T-cell (primary cell): ENCODE measurements at regions not wholly inside any gene's neighbourhood (a gene's known extent, or its start where the extent isn't known, plus 50 kb on each side); places are given as distances from the start of the nearest gene placed in this dataset.

Experiments used
- ATAC-seq, 4 experiments: fragments of 200-7000 bp in 3 of 4; fragments of 150-1000 bp in 1 of 4; cut with Tn5 transposase; replicated peaks in 1 of 4; 1 replicate in 3 of 4; 2 replicates in 1 of 4; pipeline ENCODE4 v1.10.0; 2021; ENCODE audit warnings: moderate library complexity in 3 of 4, mild to moderate bottlenecking in 2 of 4, moderate number of reproducible peaks in 1 of 4
- CTCF ChIA-PET, 2 donors: fragments of 300-600 bp; sonication (Branson Sonifier 250); formaldehyde crosslinking; loops; one replicate each; lab custom pipeline; 2022; ENCODE audit warnings: antibody characterized with exemption in 2 of 2; lab: Charles Lee
- POLR2A ChIA-PET, 2 donors: fragments of 300-600 bp; sonication (Branson Sonifier 250); formaldehyde crosslinking; loops; one replicate each; lab custom pipeline; 2022; ENCODE audit warnings: antibody characterized with exemption in 2 of 2; lab: Charles Lee
- DNase-seq, 35 experiments: peaks; one replicate each; pipeline versions ENCODE4 v3.0.0 to v3.0.0-alpha.2; 2013 to 2023
- H3K27ac ChIP-seq: one replicate; pipeline ENCODE4 v1.5.1; 2013; ENCODE audit warnings: low read length
- H3K27me3 ChIP-seq, 2 experiments: replicated peaks in 1 of 2; 1 replicate in 1 of 2; 2 replicates in 1 of 2; pipeline versions ENCODE4 v1.6.1 to v1.7.0; 2013; ENCODE audit warnings: low read length in 1 of 2, mixed read lengths in 1 of 2; ENCODE audit not compliant: control insufficient read depth in 2 of 2, insufficient read depth in 2 of 2; ENCODE audit errors: extremely low read depth in 1 of 2
- H3K36me3 ChIP-seq, 2 donors: 1 replicate in 1 of 2; 2 replicates in 1 of 2; pipeline versions ENCODE4 v1.6.1 to v1.7.0; 2013; ENCODE audit warnings: low read length in 1 of 2; ENCODE audit not compliant: control insufficient read depth in 2 of 2, insufficient read depth in 1 of 2; ENCODE audit errors: extremely low read depth in 1 of 2
- H3K4me1 ChIP-seq, 2 experiments: 1 replicate in 1 of 2; 2 replicates in 1 of 2; pipeline versions ENCODE4 v1.6.1 to v1.7.0; 2013; ENCODE audit warnings: low read length in 2 of 2, mixed read lengths in 1 of 2; ENCODE audit not compliant: insufficient read depth in 2 of 2, control insufficient read depth in 1 of 2; ENCODE audit errors: extremely low read depth in 1 of 2
- H3K4me3 ChIP-seq, 2 donors: 1 replicate in 1 of 2; 2 replicates in 1 of 2; pipeline versions ENCODE4 v1.5.1 to v1.7.0; 2013; ENCODE audit warnings: mild to moderate bottlenecking in 2 of 2, low read length in 1 of 2, moderate library complexity in 1 of 2; ENCODE audit not compliant: control insufficient read depth in 1 of 2; ENCODE audit errors: extremely low read depth in 1 of 2
- H3K9me3 ChIP-seq: 2 replicates; pipeline ENCODE4 v1.7.0; 2013
- H3K27ac Mint-ChIP-seq, 2 donors: one replicate each; pipeline ENCODE4 v1.8.0; 2020 to 2021; ENCODE audit warnings: mild to moderate bottlenecking in 2 of 2, mixed read lengths in 2 of 2
- H3K27me3 Mint-ChIP-seq, 2 donors: one replicate each; pipeline ENCODE4 v1.8.0; 2021 to 2022; ENCODE audit warnings: mixed read lengths in 2 of 2
- H3K36me3 Mint-ChIP-seq: one replicate; pipeline ENCODE4 v1.8.0; 2021; ENCODE audit warnings: mixed read lengths
- H3K4me1 Mint-ChIP-seq, 3 donors: one replicate each; pipeline ENCODE4 v1.8.0; 2020 to 2022; ENCODE audit warnings: mixed read lengths in 3 of 3, mild to moderate bottlenecking in 1 of 3
- H3K4me3 Mint-ChIP-seq, 3 donors: one replicate each; pipeline ENCODE4 v1.8.0; 2020 to 2022; ENCODE audit warnings: mild to moderate bottlenecking in 3 of 3, mixed read lengths in 3 of 3, moderate library complexity in 3 of 3
- H3K9me3 Mint-ChIP-seq, 3 donors: one replicate each; pipeline ENCODE4 v1.8.0; 2020 to 2022; ENCODE audit warnings: mixed read lengths in 3 of 3
- WGBS: methylation state at CpG from one replicate; pipeline ENCODE4 v1.1.5; 2013; ENCODE audit warnings: missing lambda C conversion rate; ENCODE audit not compliant: insufficient coverage; 5-methylcytosine and 5-hydroxymethylcytosine counted together

- no peak overlapping the region for H3K27ac Mint-ChIP-seq
Observed at GRCh38 chrX:94430091-94430490, 756.1 kb downstream of the FAM133A start.

GRCh38 chrX:94435799-94436198 is 761.8 kb downstream of the FAM133A start:
- Mint-ChIP-seq H3K27ac (no peak overlapping the region), H3K4me3 (no peak overlapping the region), H3K4me1 (no peaks in the 10 kb centered on the region), H3K9me3 (no peaks in the 10 kb centered on the region), H3K36me3 (no peaks in the 10 kb centered on the region), H3K27me3 (no peaks in the 10 kb centered on the region)
- H3K9me3 ChIP-seq, result no peaks in the 10 kb centered on the region
- no peaks in the 10 kb centered on the region for H3K4me1 ChIP-seq
- no peaks in the 10 kb centered on the region for H3K36me3 ChIP-seq
- POLR2A ChIA-PET, result no interaction called here
- H3K4me3 ChIP-seq, result no peak overlapping the region
- no peak for ATAC-seq
- no CpG with 5 or more reads among the region's 4 CpGs for WGBS
- no peak for DNase-seq
- CTCF ChIA-PET, result no interaction called here
- no peak overlapping the region for H3K27ac ChIP-seq
- H3K27me3 ChIP-seq, result no peaks in the 10 kb centered on the region

More at GRCh38 chrX:94430091-94430490, 756.1 kb downstream of the FAM133A start:
- no peak for DNase-seq
- ChIA-PET CTCF (no interaction called here), POLR2A (interaction anchor here in 1 of 2 donors (0.5 kb wide), 1 partner anchor 982 kb away, joined by 3 read pairs; no protein-coding TSS in a partner anchor)
- no CpG with 5 or more reads among the region's 1 CpG for WGBS
- H3K9me3 Mint-ChIP-seq, result no peaks in the 10 kb centered on the region
- no peaks in the 10 kb centered on the region for H3K4me1 Mint-ChIP-seq
- H3K36me3 ChIP-seq, result no peaks in the 10 kb centered on the region
- H3K27me3 ChIP-seq, result no peaks in the 10 kb centered on the region
- H3K27ac ChIP-seq, result no peak overlapping the region
- no peaks in the 10 kb centered on the region for H3K36me3 Mint-ChIP-seq
- ATAC-seq, result no peak
- no peaks in the 10 kb centered on the region for H3K4me1 ChIP-seq
- H3K9me3 ChIP-seq, result no peaks in the 10 kb centered on the region
- H3K4me3 ChIP-seq, result no peak overlapping the region
- H3K4me3 Mint-ChIP-seq, result no peak overlapping the region
- no peaks in the 10 kb centered on the region for H3K27me3 Mint-ChIP-seq

GRCh38 chrX:94454159-94454558 is 780.2 kb downstream of the FAM133A start:
- ATAC-seq (no peak), DNase-seq (no peak)
- H3K4me1 ChIP-seq, result no peaks in the 10 kb centered on the region
- no peaks in the 10 kb centered on the region for H3K27me3 ChIP-seq
- H3K4me3 ChIP-seq, result no peak overlapping the region
- no peaks in the 10 kb centered on the region for H3K9me3 ChIP-seq
- no peaks in the 10 kb centered on the region for H3K4me1 Mint-ChIP-seq
- H3K36me3 Mint-ChIP-seq, result no peaks in the 10 kb centered on the region
- CTCF ChIA-PET, result interaction anchor here in 1 of 2 donors (0.7 kb wide), 1 partner anchor 67 kb away, joined by 3 read pairs; no protein-coding TSS in a partner anchor
- peaks cover 0 to 6% of the 10 kb centered on the region in 2 donors for H3K27me3 Mint-ChIP-seq
- no peak overlapping the region for H3K27ac ChIP-seq
- no CpG with 5 or more reads among the region's 3 CpGs for WGBS
- H3K36me3 ChIP-seq, result no peaks in the 10 kb centered on the region
- H3K9me3 Mint-ChIP-seq, result no peaks in the 10 kb centered on the region
- POLR2A ChIA-PET, result no interaction called here
- no peak overlapping the region for H3K4me3 Mint-ChIP-seq
- no peak overlapping the region for H3K27ac Mint-ChIP-seq

GRCh38 chrX:94454606-94455005 is 780.6 kb downstream of the FAM133A start:
- H3K27me3 Mint-ChIP-seq, result peaks cover 0 to 6% of the 10 kb centered on the region in 2 donors
- no peaks in the 10 kb centered on the region for H3K4me1 Mint-ChIP-seq
- no peak overlapping the region for H3K4me3 ChIP-seq
- CTCF ChIA-PET, result no interaction called here
- H3K9me3 Mint-ChIP-seq, result no peaks in the 10 kb centered on the region
- H3K9me3 ChIP-seq, result no peaks in the 10 kb centered on the region
- no peak overlapping the region for H3K27ac Mint-ChIP-seq
- no peak overlapping the region for H3K27ac ChIP-seq
- no peaks in the 10 kb centered on the region for H3K36me3 ChIP-seq
- no CpG with 5 or more reads among the region's 1 CpG for WGBS
- H3K4me1 ChIP-seq, result no peaks in the 10 kb centered on the region
- no peaks in the 10 kb centered on the region for H3K27me3 ChIP-seq
- H3K36me3 Mint-ChIP-seq, result no peaks in the 10 kb centered on the region
- POLR2A ChIA-PET, result no interaction called here
- DNase-seq (no peak), ATAC-seq (no peak)
- no peak overlapping the region for H3K4me3 Mint-ChIP-seq

DNA sequence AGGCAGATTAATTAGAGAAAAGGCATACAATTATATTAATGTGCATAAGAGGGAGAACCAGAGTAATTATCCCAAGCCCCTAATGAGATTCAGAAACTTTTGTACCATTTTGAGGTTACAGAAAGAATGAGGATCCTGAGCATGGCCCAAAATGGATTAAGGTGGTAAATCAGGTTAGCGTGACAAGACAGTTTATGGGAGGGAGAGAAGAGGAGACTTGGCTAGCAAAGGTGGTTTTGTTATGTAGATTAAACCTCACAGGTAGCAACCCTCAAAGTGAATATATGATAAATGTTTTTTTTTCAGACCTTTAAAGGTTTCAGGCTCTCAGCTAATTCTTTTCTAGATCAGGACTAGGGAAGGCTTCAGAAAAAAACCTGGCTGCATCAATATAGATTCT is 781.8 kb downstream of the FAM133A start:
- H3K36me3 Mint-ChIP-seq, result no peaks in the 10 kb centered on the region
- H3K9me3 ChIP-seq, result no peaks in the 10 kb centered on the region
- no peak overlapping the region for H3K27ac ChIP-seq
- DNase-seq, result no peak
- H3K4me3 ChIP-seq, result no peak overlapping the region
- CTCF ChIA-PET, result no interaction called here
- H3K4me3 Mint-ChIP-seq, result no peak overlapping the region
- peaks cover 0 to 6% of the 10 kb centered on the region in 2 donors for H3K27me3 Mint-ChIP-seq
- WGBS, result no CpG with 5 or more reads among the region's 1 CpG
- H3K27me3 ChIP-seq, result no peaks in the 10 kb centered on the region
- ATAC-seq, result no peak
- H3K27ac Mint-ChIP-seq, result no peak overlapping the region
- no peaks in the 10 kb centered on the region for H3K9me3 Mint-ChIP-seq
- POLR2A ChIA-PET, result no interaction called here
- H3K4me1 ChIP-seq, result no peaks in the 10 kb centered on the region
- no peaks in the 10 kb centered on the region for H3K36me3 ChIP-seq
- H3K4me1 Mint-ChIP-seq, result no peaks in the 10 kb centered on the region

DNA sequence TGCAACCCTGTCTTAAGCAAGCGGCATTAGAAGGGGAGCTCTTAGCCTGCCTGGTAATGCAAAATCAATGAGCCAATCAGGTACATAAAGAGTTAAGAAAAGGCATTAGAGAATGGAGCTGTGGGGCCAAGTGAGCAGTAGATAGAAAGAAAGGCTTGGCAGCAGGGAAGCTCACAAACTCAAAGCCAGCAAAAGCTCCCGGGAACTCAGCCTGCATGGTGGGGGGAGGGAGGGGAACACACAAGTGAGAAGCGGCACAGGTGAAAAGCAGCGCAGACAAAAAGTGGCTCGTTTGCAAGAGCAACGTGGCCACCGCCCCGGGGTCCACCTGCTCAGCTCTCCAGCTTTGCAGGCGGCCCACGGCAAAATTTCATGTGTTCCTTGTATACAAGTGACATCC is 818.5 kb downstream of the FAM133A start:
- Histone ChIP-seq H3K4me1 (no peaks in the 10 kb centered on the region), H3K36me3 (no peaks in the 10 kb centered on the region), H3K27ac (no peak overlapping the region), H3K27me3 (no peaks in the 10 kb centered on the region), H3K9me3 (no peaks in the 10 kb centered on the region), H3K4me3 (no peak overlapping the region)
- DNase-seq (no peak), ATAC-seq (no peak)
- WGBS, result 60% methylated on average over 1 of the region's 10 CpGs
- ChIA-PET POLR2A (no interaction called here), CTCF (no interaction called here)
- Mint-ChIP-seq H3K9me3 (peaks cover 2 to 9% (median 4%) of the 10 kb centered on the region in 3 donors), H3K4me3 (no peak overlapping the region), H3K36me3 (no peaks in the 10 kb centered on the region), H3K4me1 (no peaks in the 10 kb centered on the region), H3K27ac (no peak overlapping the region), H3K27me3 (peaks cover 0 to 8% of the 10 kb centered on the region in 2 donors)

GRCh38 chrX:94493405-94493804 is 819.4 kb downstream of the FAM133A start:
- no CpG with 5 or more reads among the region's 6 CpGs for WGBS
- H3K4me3 Mint-ChIP-seq, result no peak overlapping the region
- H3K27ac Mint-ChIP-seq, result no peak overlapping the region

More at GRCh38 chrX:94493405-94493804, 819.4 kb downstream of the FAM133A start:
- peaks cover 2 to 9% (median 4%) of the 10 kb centered on the region in 3 donors for H3K9me3 Mint-ChIP-seq
- no peak overlapping the region for H3K4me3 ChIP-seq
- DNase-seq, result no peak
- ChIA-PET CTCF (no interaction called here), POLR2A (no interaction called here)
- H3K36me3 Mint-ChIP-seq, result no peaks in the 10 kb centered on the region
- H3K27me3 ChIP-seq, result no peaks in the 10 kb centered on the region
- H3K27ac ChIP-seq, result no peak overlapping the region
- no peak for ATAC-seq
- H3K27me3 Mint-ChIP-seq, result peaks cover 0 to 8% of the 10 kb centered on the region in 2 donors
- H3K4me1 ChIP-seq, result no peaks in the 10 kb centered on the region
- no peaks in the 10 kb centered on the region for H3K9me3 ChIP-seq
- no peaks in the 10 kb centered on the region for H3K36me3 ChIP-seq
- no peaks in the 10 kb centered on the region for H3K4me1 Mint-ChIP-seq
